Endothelial cell of umbilical vein (primary cell): ENCODE measurements at regions not wholly inside any gene's neighbourhood (a gene's known extent, or its start where the extent isn't known, plus 50 kb on each side); places are given as distances from the start of the nearest gene placed in this dataset.

Experiments
- EZH2 ChIP-seq: IDR thresholded peaks from 2 replicates; pipeline ENCODE4 v1.6.1; 2012; ENCODE audit warnings: borderline replicate concordance, low read depth, mild to moderate bottlenecking, moderate library complexity, low read length, inconsistent platforms; ENCODE audit not compliant: severe bottlenecking
- MYC ChIP-seq: IDR thresholded peaks from one replicate; pipeline ENCODE4 v1.6.1; 2011; ENCODE audit warnings: mild to moderate bottlenecking, low read depth, low read length
- POLR2A ChIP-seq: IDR thresholded peaks from 2 replicates; pipeline ENCODE4 v1.6.1; 2012; ENCODE audit warnings: low read depth, mild to moderate bottlenecking, control low read depth, low read length
- POLR2AphosphoS5 ChIP-seq: IDR thresholded peaks from 2 replicates; pipeline ENCODE4 v1.6.1; 2012; ENCODE audit warnings: low read depth, mild to moderate bottlenecking, control low read depth, low read length, moderate library complexity; ENCODE audit not compliant: insufficient read depth
- TF ChIP-seq, protein P1 (sequence below), 2 donors: IDR thresholded peaks; 1 replicate in 1 of 2; 2 replicates in 1 of 2; pipeline ENCODE4 v1.5.1; 2011; ENCODE audit warnings: low read length in 2 of 2, mild to moderate bottlenecking in 2 of 2, moderate library complexity in 2 of 2, control low read depth in 1 of 2, inconsistent platforms in 1 of 2, low read depth in 1 of 2; ENCODE audit not compliant: insufficient read depth in 1 of 2; ENCODE audit errors: extremely low read depth in 1 of 2
- TF ChIP-seq, protein P2 (sequence below): IDR thresholded peaks from 2 replicates; pipeline ENCODE4 v1.6.1; 2011; ENCODE audit not compliant: insufficient read depth, insufficient read length

DNA sequence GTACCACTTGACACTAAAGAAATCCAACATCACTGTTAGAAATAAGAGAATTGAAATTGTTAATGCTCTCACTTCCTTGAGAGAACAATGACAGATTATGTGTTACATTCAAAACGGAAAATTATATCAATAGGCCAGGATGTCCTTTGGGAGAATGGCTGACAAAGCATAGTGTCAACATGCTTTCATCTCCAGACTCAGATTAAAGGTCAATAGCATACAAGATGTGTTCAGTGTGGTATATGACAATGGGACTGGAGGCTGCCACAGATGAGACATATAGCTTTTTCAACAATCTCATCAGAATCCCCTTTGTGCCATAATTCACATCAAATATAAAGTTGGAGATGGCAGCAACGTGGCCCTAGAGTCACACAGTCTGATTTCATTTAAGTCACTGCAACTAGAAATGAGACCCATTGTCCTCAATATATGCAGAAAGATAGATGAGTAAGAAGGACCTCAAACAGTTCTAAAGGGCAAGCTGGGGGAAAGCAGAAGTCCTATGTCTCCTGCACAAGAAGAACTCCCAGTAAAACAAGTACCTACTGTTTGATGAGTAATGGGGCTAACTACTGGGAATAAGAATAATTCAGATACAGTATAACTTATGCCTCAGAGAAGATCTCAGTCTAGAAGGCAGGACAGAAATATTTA lies 327.9 kb downstream of the TTLL7 start:
- TF ChIP-seq, protein P1, sequence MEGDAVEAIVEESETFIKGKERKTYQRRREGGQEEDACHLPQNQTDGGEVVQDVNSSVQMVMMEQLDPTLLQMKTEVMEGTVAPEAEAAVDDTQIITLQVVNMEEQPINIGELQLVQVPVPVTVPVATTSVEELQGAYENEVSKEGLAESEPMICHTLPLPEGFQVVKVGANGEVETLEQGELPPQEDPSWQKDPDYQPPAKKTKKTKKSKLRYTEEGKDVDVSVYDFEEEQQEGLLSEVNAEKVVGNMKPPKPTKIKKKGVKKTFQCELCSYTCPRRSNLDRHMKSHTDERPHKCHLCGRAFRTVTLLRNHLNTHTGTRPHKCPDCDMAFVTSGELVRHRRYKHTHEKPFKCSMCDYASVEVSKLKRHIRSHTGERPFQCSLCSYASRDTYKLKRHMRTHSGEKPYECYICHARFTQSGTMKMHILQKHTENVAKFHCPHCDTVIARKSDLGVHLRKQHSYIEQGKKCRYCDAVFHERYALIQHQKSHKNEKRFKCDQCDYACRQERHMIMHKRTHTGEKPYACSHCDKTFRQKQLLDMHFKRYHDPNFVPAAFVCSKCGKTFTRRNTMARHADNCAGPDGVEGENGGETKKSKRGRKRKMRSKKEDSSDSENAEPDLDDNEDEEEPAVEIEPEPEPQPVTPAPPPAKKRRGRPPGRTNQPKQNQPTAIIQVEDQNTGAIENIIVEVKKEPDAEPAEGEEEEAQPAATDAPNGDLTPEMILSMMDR (IDR thresholded peaks at IDR 0.05; ENCODE audit: extremely low read depth in 1 of 2, insufficient read depth in 1 of 2, low read depth in 1 of 2, low read length in 2 of 2): no peak
- TF ChIP-seq EZH2: no peak
- TF ChIP-seq, protein P2, sequence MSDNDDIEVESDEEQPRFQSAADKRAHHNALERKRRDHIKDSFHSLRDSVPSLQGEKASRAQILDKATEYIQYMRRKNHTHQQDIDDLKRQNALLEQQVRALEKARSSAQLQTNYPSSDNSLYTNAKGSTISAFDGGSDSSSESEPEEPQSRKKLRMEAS: no peak
- TF ChIP-seq POLR2A: no peak
- TF ChIP-seq POLR2AphosphoS5: no peak
- TF ChIP-seq MYC: no peak
